Activated naive CD4-positive, alpha-beta T cell treated with anti-CD3 and anti-CD28 coated beads, Interleukin-2, amount 50 U/mL, for 72 hours (primary cell): ENCODE measurements at regions not wholly inside any gene's neighbourhood (a gene's known extent, or its start where the extent isn't known, plus 50 kb on each side); places are given as distances from the start of the nearest gene placed in this dataset.
"Not testable (repeated sequence)": the region's sequence is repeated elsewhere in the genome, so short reads cannot be mapped to it uniquely, and the experiment has no call there.

Experiments used
- ATAC-seq, 2 donors: fragments of 150-1000 bp; cut with Tn5 transposase; 2 replicates each; pipeline ENCODE4 v1.10.0; 2021; ENCODE audit warnings: mild to moderate bottlenecking in 2 of 2, moderate library complexity in 2 of 2
- DNase-seq, 2 donors: peaks; one replicate each; pipeline ENCODE4 v3.0.0; 2021 to 2022; ENCODE audit warnings: low spot score in 2 of 2
- H3K27ac Mint-ChIP-seq, 2 donors: one replicate each; pipeline ENCODE4 v1.8.0; 2022; ENCODE audit warnings: mild to moderate bottlenecking in 2 of 2, mixed read lengths in 2 of 2
- H3K36me3 Mint-ChIP-seq, 2 donors: one replicate each; pipeline ENCODE4 v1.8.0; 2022; ENCODE audit warnings: mixed read lengths in 2 of 2
- H3K9me3 Mint-ChIP-seq, 2 donors: one replicate each; pipeline ENCODE4 v1.8.0; 2022; ENCODE audit warnings: mixed read lengths in 2 of 2

GRCh38 chr4:18688351-18688750 lies 666.8 kb upstream of the LCORL start:
- H3K9me3 Mint-ChIP-seq, H3K27ac Mint-ChIP-seq, H3K36me3 Mint-ChIP-seq, DNase-seq, ATAC-seq: not testable (repeated sequence)

- ATAC-seq (no peak), DNase-seq (no peak)
- H3K36me3 Mint-ChIP-seq = no peaks in the 10 kb centered on the region
- H3K27ac Mint-ChIP-seq = no peak overlapping the region
- no peaks in the 10 kb centered on the region for H3K9me3 Mint-ChIP-seq
Measured at GRCh38 chr4:18686338-18687037, 664.9 kb upstream of the LCORL start.

- ATAC-seq = no peak
- no peaks in the 10 kb centered on the region for H3K9me3 Mint-ChIP-seq
- H3K27ac Mint-ChIP-seq = no peak overlapping the region
- DNase-seq = no peak
- H3K36me3 Mint-ChIP-seq = no peaks in the 10 kb centered on the region
Measured at GRCh38 chr4:18684932-18685331, 663.4 kb upstream of the LCORL start.

- no peaks in the 10 kb centered on the region for H3K36me3 Mint-ChIP-seq
- no peak for DNase-seq
- H3K27ac Mint-ChIP-seq = no peak overlapping the region
- ATAC-seq = no peak
- peaks cover 4% of the 10 kb centered on the region in 2 donors for H3K9me3 Mint-ChIP-seq
Measured at GRCh38 chr4:18676526-18676915, 655.0 kb upstream of the LCORL start.

GRCh38 chr4:18675586-18676525 lies 654.3 kb upstream of the LCORL start:
- Mint-ChIP-seq H3K9me3 (peaks cover 4 to 5% of the 10 kb centered on the region in 2 donors), H3K27ac (no peak overlapping the region), H3K36me3 (no peaks in the 10 kb centered on the region)
- no peak for ATAC-seq
- DNase-seq = no peak

GRCh38 chr4:18670034-18670433 lies 648.5 kb upstream of the LCORL start:
- no peak for DNase-seq
- ATAC-seq = no peak
- Mint-ChIP-seq H3K27ac (no peak overlapping the region), H3K36me3 (no peaks in the 10 kb centered on the region), H3K9me3 (peaks cover 11 to 12% of the 10 kb centered on the region in 2 donors)

GRCh38 chr4:18669390-18669789 lies 647.8 kb upstream of the LCORL start:
- DNase-seq = no peak
- no peak for ATAC-seq
- Mint-ChIP-seq H3K9me3 (peaks cover 11 to 12% of the 10 kb centered on the region in 2 donors), H3K36me3 (no peaks in the 10 kb centered on the region), H3K27ac (no peak overlapping the region)

GRCh38 chr4:18666322-18666721 lies 644.8 kb upstream of the LCORL start:
- no peaks in the 10 kb centered on the region for H3K36me3 Mint-ChIP-seq
- DNase-seq = no peak
- peaks cover 8 to 13% of the 10 kb centered on the region in 2 donors for H3K9me3 Mint-ChIP-seq
- no peak for ATAC-seq
- H3K27ac Mint-ChIP-seq = no peak overlapping the region

- DNase-seq (no peak), ATAC-seq (no peak)
- no peak overlapping the region for H3K27ac Mint-ChIP-seq
- no peaks in the 10 kb centered on the region for H3K36me3 Mint-ChIP-seq
- peaks cover 8 to 13% of the 10 kb centered on the region in 2 donors for H3K9me3 Mint-ChIP-seq
Measured at GRCh38 chr4:18664171-18664570, 642.6 kb upstream of the LCORL start.

GRCh38 chr4:18645351-18645750 lies 623.8 kb upstream of the LCORL start:
- H3K9me3 Mint-ChIP-seq = peaks cover 8 to 18% of the 10 kb centered on the region in 2 donors
- ATAC-seq = no peak

GRCh38 chr4:18641334-18641733 lies 619.8 kb upstream of the LCORL start:
- ATAC-seq (no peak), DNase-seq (no peak)
- no peak overlapping the region for H3K27ac Mint-ChIP-seq
- H3K9me3 Mint-ChIP-seq = peaks cover 0 to 4% of the 10 kb centered on the region in 2 donors
- no peaks in the 10 kb centered on the region for H3K36me3 Mint-ChIP-seq

More at GRCh38 chr4:18645351-18645750, 623.8 kb upstream of the LCORL start:
- Mint-ChIP-seq H3K27ac (no peak overlapping the region), H3K36me3 (peaks cover 0 to 9% of the 10 kb centered on the region in 2 donors)
- DNase-seq = no peak

GRCh38 chr4:18638031-18638430 lies 616.5 kb upstream of the LCORL start:
- peaks cover 0 to 4% of the 10 kb centered on the region in 2 donors for H3K9me3 Mint-ChIP-seq
- ATAC-seq = no peak
- DNase-seq = no peak

GRCh38 chr4:18636001-18636585 lies 614.5 kb upstream of the LCORL start:
- Mint-ChIP-seq H3K36me3 (no peaks in the 10 kb centered on the region), H3K9me3 (peaks cover 3 to 4% of the 10 kb centered on the region in 2 donors), H3K27ac (no peak overlapping the region)
- no peak for DNase-seq
- ATAC-seq = no peak

More at GRCh38 chr4:18638031-18638430, 616.5 kb upstream of the LCORL start:
- Mint-ChIP-seq H3K36me3 (no peaks in the 10 kb centered on the region), H3K27ac (no peak overlapping the region)

- DNase-seq (no peak), ATAC-seq (no peak)
- peaks cover 2 to 3% of the 10 kb centered on the region in 2 donors for H3K9me3 Mint-ChIP-seq
- no peak overlapping the region for H3K27ac Mint-ChIP-seq
- H3K36me3 Mint-ChIP-seq = no peaks in the 10 kb centered on the region
Measured at GRCh38 chr4:18635531-18635930, 614.0 kb upstream of the LCORL start.

- Mint-ChIP-seq H3K27ac (no peak overlapping the region), H3K9me3 (peaks cover 0 to 3% of the 10 kb centered on the region in 2 donors), H3K36me3 (no peaks in the 10 kb centered on the region)
- ATAC-seq (no peak), DNase-seq (no peak)
Measured at GRCh38 chr4:18631586-18631985, 610.0 kb upstream of the LCORL start.

GRCh38 chr4:18630218-18631110 lies 608.9 kb upstream of the LCORL start:
- H3K27ac Mint-ChIP-seq = no peak overlapping the region
- H3K36me3 Mint-ChIP-seq = no peaks in the 10 kb centered on the region
- DNase-seq (no peak), ATAC-seq (no peak)
- H3K9me3 Mint-ChIP-seq = peaks cover 0 to 3% of the 10 kb centered on the region in 2 donors
